ENCODE measurements at regions not wholly inside any gene's neighbourhood (a gene's known extent, or its start where the extent isn't known, plus 50 kb on each side); places are given as distances from the start of the nearest gene placed in this dataset.

- H3K4me1 ChIP-seq (ENCODE audit: low read depth): no peaks in the 10 kb centered on the region
- ATAC-seq (no peak), DNase-seq (no peak)
- no peaks in the 10 kb centered on the region for H3K36me3 ChIP-seq (ENCODE audit: low read depth)
- no peak overlapping the region for H3K4me3 ChIP-seq
- no peak for TF ChIP-seq CTCF (IDR thresholded peaks at IDR 0.05)
- H3K9me3 ChIP-seq: no peaks in the 10 kb centered on the region
- intact Hi-C loops (cut with DNase I, micrococcal nuclease): no loop called here
Observed at GRCh38 chr1:227453631-227454355, 109.6 kb upstream of the ZNF678 start.

- Histone ChIP-seq H3K9me3 (no peaks in the 10 kb centered on the region), H3K4me1 (ENCODE audit: low read depth) (no peaks in the 10 kb centered on the region), H3K36me3 (ENCODE audit: low read depth) (no peaks in the 10 kb centered on the region), H3K4me3 (no peak overlapping the region)
- DNase-seq (no peak), ATAC-seq (no peak)
- no peak for TF ChIP-seq CTCF (IDR thresholded peaks at IDR 0.05)
- intact Hi-C loops (cut with DNase I, micrococcal nuclease): no loop called here
Observed at GRCh38 chr1:227451954-227452353, 111.4 kb upstream of the ZNF678 start.

GRCh38 chr1:227451057-227451456, 112.3 kb upstream of the ZNF678 start:
- ATAC-seq: no peak
- intact Hi-C loops (cut with DNase I, micrococcal nuclease): no loop called here
- no peaks in the 10 kb centered on the region for H3K9me3 ChIP-seq
- no peak for DNase-seq
- no peaks in the 10 kb centered on the region for H3K4me1 ChIP-seq (ENCODE audit: low read depth)
- no peak for TF ChIP-seq CTCF (IDR thresholded peaks at IDR 0.05)
- H3K36me3 ChIP-seq (ENCODE audit: low read depth): no peaks in the 10 kb centered on the region
- H3K4me3 ChIP-seq: no peak overlapping the region

GRCh38 chr1:227450489-227450888, 112.9 kb upstream of the ZNF678 start:
- Histone ChIP-seq H3K4me1 (ENCODE audit: low read depth) (no peaks in the 10 kb centered on the region), H3K36me3 (ENCODE audit: low read depth) (no peaks in the 10 kb centered on the region), H3K4me3 (no peak overlapping the region), H3K9me3 (no peaks in the 10 kb centered on the region)
- intact Hi-C loops (cut with DNase I, micrococcal nuclease): no loop called here
- no peak for TF ChIP-seq CTCF (IDR thresholded peaks at IDR 0.05)
- ATAC-seq (no peak), DNase-seq (no peak)

- Histone ChIP-seq H3K4me3 (no peak overlapping the region), H3K36me3 (ENCODE audit: low read depth) (no peaks in the 10 kb centered on the region)
Observed at GRCh38 chr1:227449741-227450441, 113.5 kb upstream of the ZNF678 start.

More at GRCh38 chr1:227449741-227450441, 113.5 kb upstream of the ZNF678 start:
- TF ChIP-seq CTCF (IDR thresholded peaks at IDR 0.05): no peak
- no peak for ATAC-seq
- intact Hi-C loops (cut with DNase I, micrococcal nuclease): loop anchor here in 1 of 2 donors (10.0 kb wide), 1 partner anchor 315 kb away; no protein-coding TSS in a partner anchor
- Histone ChIP-seq H3K4me1 (ENCODE audit: low read depth) (no peaks in the 10 kb centered on the region), H3K9me3 (no peaks in the 10 kb centered on the region)
- no peak for DNase-seq
